ENCODE measurements at regions not wholly inside any gene's neighbourhood (a gene's known extent, or its start where the extent isn't known, plus 50 kb on each side); places are given as distances from the start of the nearest gene placed in this dataset.

- no peak for TF ChIP-seq CTCF (IDR thresholded peaks at IDR 0.05; ENCODE audit: unreplicated experiment)
- Mint-ChIP-seq H3K27ac (no peak overlapping the region), H3K36me3 (ENCODE audit: insufficient read depth) (no peaks in the 10 kb centered on the region), H3K27me3 (peaks cover 31% of the 10 kb centered on the region), H3K4me1 (ENCODE audit: low read depth) (peaks cover 12% of the 10 kb centered on the region), H3K4me3 (ENCODE audit: low read depth) (peak overlapping the region; percentile 72), H3K9me3 (ENCODE audit: low read depth) (no peaks in the 10 kb centered on the region)
- peak; percentile 10 for DNase-seq (ENCODE audit: low spot score, unreplicated experiment)
Observed at GRCh38 chrX:140092121-140092520, 126.8 kb upstream of the CXorf66 start.

GRCh38 chrX:140091125-140091886, 126.0 kb upstream of the CXorf66 start:
- TF ChIP-seq CTCF (IDR thresholded peaks at IDR 0.05; ENCODE audit: unreplicated experiment): peak; percentile 51
- Mint-ChIP-seq H3K27me3 (peaks cover 25% of the 10 kb centered on the region), H3K4me1 (ENCODE audit: low read depth) (peaks cover 12% of the 10 kb centered on the region), H3K36me3 (ENCODE audit: insufficient read depth) (no peaks in the 10 kb centered on the region), H3K27ac (no peak overlapping the region), H3K4me3 (ENCODE audit: low read depth) (peak overlapping the region; percentile 73), H3K9me3 (ENCODE audit: low read depth) (no peaks in the 10 kb centered on the region)
- peak; percentile 42 for DNase-seq (ENCODE audit: low spot score, unreplicated experiment)

- peak overlapping the region; percentile 73 for H3K4me3 Mint-ChIP-seq (ENCODE audit: low read depth)
- H3K27me3 Mint-ChIP-seq: peaks cover 23% of the 10 kb centered on the region
- peaks cover 12% of the 10 kb centered on the region for H3K4me1 Mint-ChIP-seq (ENCODE audit: low read depth)
- H3K36me3 Mint-ChIP-seq (ENCODE audit: insufficient read depth): no peaks in the 10 kb centered on the region
- no peak overlapping the region for H3K27ac Mint-ChIP-seq
- DNase-seq (ENCODE audit: low spot score, unreplicated experiment): no peak
- no peaks in the 10 kb centered on the region for H3K9me3 Mint-ChIP-seq (ENCODE audit: low read depth)
- no peak for TF ChIP-seq CTCF (IDR thresholded peaks at IDR 0.05; ENCODE audit: unreplicated experiment)
Observed at GRCh38 chrX:140090800-140091124, 125.4 kb upstream of the CXorf66 start.

- Mint-ChIP-seq H3K27me3 (peaks cover 23% of the 10 kb centered on the region), H3K27ac (no peak overlapping the region), H3K9me3 (ENCODE audit: low read depth) (no peaks in the 10 kb centered on the region), H3K36me3 (ENCODE audit: insufficient read depth) (no peaks in the 10 kb centered on the region), H3K4me3 (ENCODE audit: low read depth) (no peak overlapping the region), H3K4me1 (ENCODE audit: low read depth) (peaks cover 12% of the 10 kb centered on the region)
- no peak for DNase-seq (ENCODE audit: low spot score, unreplicated experiment)
- no peak for TF ChIP-seq CTCF (IDR thresholded peaks at IDR 0.05; ENCODE audit: unreplicated experiment)
Observed at GRCh38 chrX:140088438-140088837, 123.1 kb upstream of the CXorf66 start.

GRCh38 chrX:140087875-140088274, 122.6 kb upstream of the CXorf66 start:
- Mint-ChIP-seq H3K36me3 (ENCODE audit: insufficient read depth) (no peaks in the 10 kb centered on the region), H3K4me3 (ENCODE audit: low read depth) (no peak overlapping the region), H3K4me1 (ENCODE audit: low read depth) (peaks cover 12% of the 10 kb centered on the region), H3K27me3 (peaks cover 23% of the 10 kb centered on the region), H3K27ac (no peak overlapping the region), H3K9me3 (ENCODE audit: low read depth) (no peaks in the 10 kb centered on the region)
- no peak for TF ChIP-seq CTCF (IDR thresholded peaks at IDR 0.05; ENCODE audit: unreplicated experiment)
- DNase-seq (ENCODE audit: low spot score, unreplicated experiment): no peak
